Middle frontal gyrus (tissue), 1 donor: ENCODE measurements at regions not wholly inside any gene's neighbourhood (a gene's known extent, or its start where the extent isn't known, plus 50 kb on each side); places are given as distances from the start of the nearest gene placed in this dataset.

Source experiments
- DNase-seq: peaks from one replicate; pipeline ENCODE4 v3.0.0-alpha.2; 2015; ENCODE audit warnings: low spot score; ENCODE audit errors: extremely low spot score

DNA sequence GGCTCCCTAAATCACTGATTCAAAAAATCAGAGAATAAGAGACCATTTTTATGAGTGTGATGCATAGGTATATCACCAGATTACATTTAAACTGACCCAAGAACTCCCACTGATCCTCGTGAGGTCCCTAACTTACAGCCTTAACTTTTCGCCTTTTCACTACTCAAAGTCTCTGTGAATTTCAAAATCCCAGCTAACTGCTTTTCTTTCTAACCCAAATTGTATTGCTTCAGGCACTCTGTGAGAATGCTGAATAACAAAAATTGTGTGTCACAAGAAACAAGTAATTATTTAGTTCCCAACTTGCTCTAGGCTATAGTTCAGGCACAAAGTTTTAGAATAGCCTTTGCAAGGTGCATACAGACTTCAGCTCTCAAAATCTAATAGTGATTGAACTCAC lies 368.6 kb downstream of the CHSY3 start:
- DNase-seq, result no peak

DNA sequence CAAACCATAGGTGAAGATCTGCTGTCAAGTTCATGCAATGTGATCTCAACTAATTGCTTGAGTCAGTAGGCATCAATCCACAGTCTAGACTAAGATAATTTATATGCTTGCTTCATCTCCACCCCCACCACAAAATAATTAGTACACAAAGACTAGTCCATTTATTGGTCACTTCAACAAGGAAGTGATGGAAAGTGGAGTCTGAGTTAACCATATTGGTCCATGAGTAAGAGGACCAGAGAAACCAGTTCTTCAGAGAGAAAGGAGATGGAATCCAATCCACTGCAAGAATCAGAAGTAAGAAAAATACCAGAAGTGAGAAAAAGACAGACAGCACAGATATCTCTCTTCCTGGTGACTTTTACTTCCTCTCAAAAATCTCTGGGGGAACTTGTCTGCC lies 366.5 kb downstream of the CHSY3 start:
- DNase-seq, result no peak

DNA sequence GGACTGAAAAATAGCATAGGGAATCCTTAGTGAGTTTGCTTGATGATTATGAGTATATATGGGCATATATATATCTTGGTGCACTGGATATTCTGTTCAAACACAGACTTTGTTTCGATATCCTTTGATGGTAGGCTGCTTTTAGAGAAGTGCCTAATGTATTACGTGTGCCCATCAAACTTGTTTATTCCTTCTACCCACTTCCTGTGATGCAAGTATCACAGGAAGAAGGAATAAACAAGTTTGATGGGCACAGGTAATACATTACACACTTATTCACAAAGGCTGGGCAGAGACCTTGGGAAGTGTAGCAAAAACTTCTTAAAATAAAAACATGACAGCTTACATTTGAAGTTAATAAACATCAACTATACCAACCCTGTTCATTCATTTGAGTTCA lies 364.2 kb downstream of the CHSY3 start:
- DNase-seq, result no peak

DNA sequence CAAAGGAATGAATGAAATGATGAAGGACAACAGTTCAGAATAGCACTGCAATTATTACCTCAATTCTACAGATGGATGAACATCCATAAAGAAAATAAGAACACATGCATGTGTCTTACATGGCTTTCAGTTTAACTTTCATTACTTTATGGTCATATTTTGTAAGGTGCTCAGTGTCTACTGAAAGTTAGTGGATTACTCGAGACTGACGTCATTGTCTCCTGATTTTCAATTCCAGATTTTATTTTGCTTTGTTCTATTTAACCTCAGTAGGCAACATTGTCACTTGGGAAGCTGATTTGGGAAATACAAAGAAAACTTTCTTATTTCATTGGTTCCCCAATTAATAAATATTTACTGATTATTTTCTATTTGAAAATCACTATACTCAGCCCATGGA lies 363.7 kb downstream of the CHSY3 start:
- DNase-seq, result no peak

DNA sequence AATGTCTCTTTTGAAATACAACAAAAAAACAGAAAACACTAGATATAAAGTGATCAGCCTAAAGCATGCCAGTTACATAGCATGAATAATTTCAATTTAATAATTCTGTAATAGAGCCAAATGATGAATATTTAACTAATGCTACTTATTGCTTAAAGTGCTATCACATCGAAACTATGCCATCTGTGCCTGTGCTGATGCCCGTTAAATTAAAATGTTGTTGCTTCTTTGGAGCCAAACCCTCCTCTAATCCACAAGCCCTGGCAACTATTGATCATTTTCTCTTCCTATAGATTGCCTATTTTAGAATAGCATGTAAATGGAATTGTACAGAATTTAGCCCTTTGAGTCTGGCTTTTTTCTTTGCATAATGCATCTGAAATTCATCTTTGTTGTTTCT lies 356.2 kb downstream of the CHSY3 start:
- no peak for DNase-seq

DNA sequence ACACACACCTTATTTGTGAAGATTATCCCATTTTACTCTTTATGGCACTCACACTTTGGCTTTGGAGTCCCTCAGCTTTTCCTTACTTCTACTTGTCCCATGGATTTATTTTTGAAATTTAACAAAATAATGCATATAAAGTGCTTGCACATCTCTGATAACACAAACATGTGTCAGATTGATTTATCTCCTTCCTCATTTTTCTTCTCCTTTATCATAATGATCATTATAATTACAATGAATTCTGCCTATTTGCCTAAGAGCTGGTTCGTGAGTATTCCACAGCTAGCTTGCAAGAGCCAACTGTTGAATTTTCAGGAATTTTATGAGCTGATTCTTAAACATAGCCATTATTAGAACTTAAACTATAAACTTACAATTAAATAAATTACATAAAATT lies 347.7 kb downstream of the CHSY3 start:
- DNase-seq, result no peak

DNA sequence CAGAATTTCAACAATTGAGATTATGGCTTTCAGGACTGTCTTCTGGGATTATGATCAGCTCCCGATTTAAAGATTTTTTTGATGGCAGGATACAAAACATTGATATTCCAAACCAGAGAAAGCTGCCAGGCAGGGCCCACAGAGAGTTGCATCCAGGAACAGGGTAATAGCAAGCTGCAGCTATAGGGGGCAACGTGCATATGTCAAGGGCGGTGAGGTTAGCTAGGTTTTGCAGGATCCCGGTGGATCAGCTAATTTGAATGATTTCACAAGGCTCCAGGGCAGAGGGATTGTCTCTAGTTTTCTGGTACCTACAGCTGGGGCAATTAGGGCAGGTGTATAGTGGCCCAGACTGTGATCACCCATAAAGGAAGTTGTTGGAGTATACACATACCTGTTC lies 339.4 kb downstream of the CHSY3 start:
- no peak for DNase-seq

DNA sequence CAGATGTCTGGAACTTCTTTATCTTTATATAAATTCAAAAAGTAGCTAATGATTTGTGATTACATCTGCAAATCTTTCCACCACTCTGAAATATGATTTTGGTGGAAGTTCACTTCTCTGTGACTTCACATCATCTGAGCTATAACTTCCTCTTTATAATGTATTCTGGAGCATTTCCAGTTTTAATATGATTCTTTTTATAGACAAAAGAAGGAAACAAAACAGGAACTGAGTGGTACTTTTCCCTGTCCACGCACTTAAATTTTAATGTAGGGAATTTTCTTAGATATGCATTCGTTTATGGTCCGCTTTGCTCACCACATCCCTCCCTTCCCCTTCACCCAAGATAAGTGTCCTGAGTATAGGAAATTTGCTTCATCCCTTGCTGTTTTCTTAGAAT lies 333.5 kb downstream of the CHSY3 start:
- no peak for DNase-seq
